Skeletal muscle tissue (tissue), 4 donors: ENCODE measurements at regions not wholly inside any gene's neighbourhood (a gene's known extent, or its start where the extent isn't known, plus 50 kb on each side); places are given as distances from the start of the nearest gene placed in this dataset. TPM values are rescaled to one million over a fixed set of nuclear protein-coding genes. Genes with fewer than 3 reads are reported as not detected.

ENCODE experiments used
- H3K27ac ChIP-seq: one replicate; pipeline ENCODE4 v1.7.0; 2013; ENCODE audit warnings: mild to moderate bottlenecking, low read depth, low read length, inconsistent platforms
- H3K27me3 ChIP-seq, 3 donors: one replicate each; pipeline ENCODE4 v1.7.0; 2013; ENCODE audit warnings: low read length in 3 of 3; ENCODE audit not compliant: control insufficient read depth in 3 of 3, insufficient read depth in 3 of 3
- H3K36me3 ChIP-seq, 3 donors: one replicate each; pipeline ENCODE4 v1.7.0; 2013; ENCODE audit warnings: low read length in 3 of 3; ENCODE audit not compliant: control insufficient read depth in 3 of 3, insufficient read depth in 3 of 3
- H3K4me1 ChIP-seq, 3 donors: one replicate each; pipeline ENCODE4 v1.7.0; 2013; ENCODE audit warnings: low read length in 3 of 3, mild to moderate bottlenecking in 3 of 3; ENCODE audit not compliant: control insufficient read depth in 3 of 3, insufficient read depth in 3 of 3
- H3K4me3 ChIP-seq, 3 donors: one replicate each; pipeline ENCODE4 v1.7.0; 2013; ENCODE audit warnings: low read length in 3 of 3
- H3K9ac ChIP-seq, 3 donors: one replicate each; pipeline ENCODE4 v1.7.0; 2013; ENCODE audit warnings: low read length in 3 of 3, mild to moderate bottlenecking in 3 of 3, moderate library complexity in 2 of 3, low read depth in 1 of 3
- H3K9me3 ChIP-seq, 3 donors: one replicate each; pipeline ENCODE4 v1.7.0; 2013; ENCODE audit warnings: low read length in 3 of 3; ENCODE audit not compliant: control insufficient read depth in 3 of 3
- small RNA-seq: library from RNA; depleted of rRNA; stranded (forward); fragments of <200 nt; gene quantifications from one replicate; pipeline ENCODE3, GENCODE V24; 2014
- donor health status: Osteomylitis.

- no peak overlapping the region for H3K27ac ChIP-seq
- peaks cover 0 to 1% (median 0%) of the 10 kb centered on the region in 3 donors for H3K9me3 ChIP-seq
- H3K9ac ChIP-seq = no peak overlapping the region
- no peaks in the 10 kb centered on the region for H3K27me3 ChIP-seq
- no peak overlapping the region for H3K4me3 ChIP-seq
- H3K36me3 ChIP-seq = no peaks in the 10 kb centered on the region
- H3K4me1 ChIP-seq = no peaks in the 10 kb centered on the region
These were observed 50.0 kb upstream of the ZNF280D start for GRCh38 chr15:56783156-56783856.

Small RNA genes in the stretch of these regions (small RNA-seq; reads per million reads assigned to genes)
- gene AC090517.1 = not detected
- not detected for gene AC090517.3
